Cardiac fibroblast (primary cell): ENCODE measurements at regions not wholly inside any gene's neighbourhood (a gene's known extent, or its start where the extent isn't known, plus 50 kb on each side); places are given as distances from the start of the nearest gene placed in this dataset.
A peak's percentile ranks its signal among the peaks of the same experiment; 100 is the strongest.

ENCODE experiments used
- DNase-seq, 2 donors: peaks; one replicate each; pipeline versions ENCODE4 v3.0.0 to v3.0.0-alpha.2; 2010; ENCODE audit warnings: low read depth in 2 of 2
- H3K4me3 ChIP-seq, 2 donors: replicated peaks in 1 of 2; 1 replicate in 1 of 2; 2 replicates in 1 of 2; pipeline ENCODE4 v1.5.1; 2011; ENCODE audit warnings: low read depth in 2 of 2, low read length in 2 of 2, mild to moderate bottlenecking in 2 of 2, moderate library complexity in 1 of 2
- CTCF ChIP-seq: IDR thresholded peaks from one replicate; pipeline ENCODE4 v1.5.1; 2011; ENCODE audit warnings: low read depth, mild to moderate bottlenecking, low read length, inconsistent platforms

DNA sequence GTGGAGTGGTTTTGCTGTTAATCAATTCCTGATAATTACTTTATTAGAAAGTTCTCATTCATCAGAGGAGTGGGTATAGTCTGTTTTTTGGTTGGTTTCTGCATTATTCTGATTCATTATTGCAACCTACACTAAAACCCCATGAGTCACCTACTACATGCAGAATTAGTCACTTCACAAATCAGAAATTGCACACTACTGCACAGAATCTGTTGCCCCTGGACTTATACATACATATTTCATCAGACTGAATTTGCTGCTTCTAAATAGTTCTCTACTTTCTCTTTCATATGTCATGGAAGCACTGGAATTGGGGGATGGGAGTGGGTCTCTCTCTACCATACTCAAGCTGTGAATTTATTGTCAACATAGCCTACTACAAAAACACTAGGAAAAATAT lies 585.1 kb downstream of the DNAH5 start:
- DNase-seq = peak in 1 of 2 donors; percentile 36
- TF ChIP-seq CTCF = no peak

DNA sequence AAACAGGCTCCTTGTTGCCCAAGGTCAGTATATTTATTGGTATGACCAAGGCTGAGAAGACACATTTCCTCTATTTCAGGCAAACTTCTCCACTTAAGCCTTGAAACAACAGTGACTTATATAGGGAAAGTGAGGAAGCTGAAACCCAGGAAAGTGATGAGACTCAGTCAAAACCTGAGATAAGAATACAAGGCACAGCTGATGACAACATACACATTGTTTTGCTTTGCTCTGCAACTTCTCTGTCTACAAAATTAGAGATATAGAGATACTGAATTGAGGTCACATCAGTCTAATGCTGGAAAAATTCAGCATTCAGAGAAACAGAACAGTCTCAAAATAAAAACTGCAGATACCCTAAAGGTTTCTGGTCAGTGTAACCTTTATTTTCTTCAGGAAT lies 586.1 kb downstream of the DNAH5 start:
- no peak overlapping the region for H3K4me3 ChIP-seq
- TF ChIP-seq CTCF = no peak
- DNase-seq = no peak

More for the DNA sequence above, 585.1 kb downstream of the DNAH5 start:
- H3K4me3 ChIP-seq = no peak overlapping the region

DNA sequence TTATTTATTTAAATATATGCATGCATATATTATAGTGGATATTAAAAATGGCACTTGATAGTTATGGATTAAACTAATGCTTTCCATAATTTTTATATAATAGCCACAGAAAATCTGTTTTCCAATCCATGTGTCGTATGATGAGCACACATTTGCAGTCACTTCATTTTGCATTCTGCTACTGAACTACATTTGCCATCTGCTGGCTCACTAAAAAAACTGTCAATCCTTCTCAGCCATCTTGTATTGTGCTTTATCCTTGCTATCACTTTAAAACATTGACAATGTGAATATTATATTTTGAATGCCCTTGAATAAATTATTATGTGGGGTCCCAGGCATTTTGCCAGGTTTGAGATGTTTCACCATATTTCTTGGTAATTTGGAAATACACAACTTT lies 586.6 kb downstream of the DNAH5 start:
- no peak for TF ChIP-seq CTCF
- DNase-seq = no peak
- no peak overlapping the region for H3K4me3 ChIP-seq

DNA sequence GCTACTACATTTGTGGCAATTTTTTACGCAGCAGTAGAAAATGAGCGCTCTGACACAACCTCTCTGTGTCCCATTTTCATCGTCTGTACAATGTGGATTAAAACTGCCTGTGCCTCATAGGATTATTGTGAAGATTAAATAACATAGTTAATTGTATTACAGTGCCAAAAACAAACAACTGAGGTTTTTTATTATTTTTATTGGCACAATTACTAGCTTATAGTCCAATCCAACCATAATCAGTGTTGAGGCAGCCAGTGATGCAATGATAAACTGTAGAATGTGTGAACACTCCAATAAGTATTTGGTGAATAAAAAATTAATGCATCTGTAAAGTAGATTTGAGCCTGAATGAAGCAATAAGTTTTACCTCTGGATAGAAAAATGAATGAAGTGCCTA lies 588.3 kb downstream of the DNAH5 start:
- TF ChIP-seq CTCF = no peak
- H3K4me3 ChIP-seq = no peak overlapping the region
- no peak for DNase-seq

DNA sequence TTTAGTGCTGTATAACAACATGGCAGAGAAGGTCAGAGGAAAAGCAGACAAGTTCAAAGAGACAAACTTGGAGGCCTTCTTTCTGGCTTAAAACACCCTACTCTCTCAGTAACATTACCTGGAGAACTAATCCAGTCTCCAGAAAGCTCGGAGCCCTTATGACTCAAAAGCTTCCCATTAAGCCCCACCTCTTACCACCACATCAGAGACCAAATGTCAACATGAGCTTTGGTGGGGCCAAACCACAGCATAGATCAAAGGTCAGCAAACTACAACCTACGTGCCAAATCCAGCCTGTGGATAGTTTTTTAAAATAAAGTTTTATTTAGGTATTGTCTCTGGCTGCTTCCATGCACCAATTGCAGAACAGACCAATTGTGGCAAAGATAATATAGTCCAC lies 589.9 kb downstream of the DNAH5 start:
- TF ChIP-seq CTCF = no peak
- DNase-seq = peak in 1 of 2 donors; percentile 12
- H3K4me3 ChIP-seq = no peak overlapping the region

DNA sequence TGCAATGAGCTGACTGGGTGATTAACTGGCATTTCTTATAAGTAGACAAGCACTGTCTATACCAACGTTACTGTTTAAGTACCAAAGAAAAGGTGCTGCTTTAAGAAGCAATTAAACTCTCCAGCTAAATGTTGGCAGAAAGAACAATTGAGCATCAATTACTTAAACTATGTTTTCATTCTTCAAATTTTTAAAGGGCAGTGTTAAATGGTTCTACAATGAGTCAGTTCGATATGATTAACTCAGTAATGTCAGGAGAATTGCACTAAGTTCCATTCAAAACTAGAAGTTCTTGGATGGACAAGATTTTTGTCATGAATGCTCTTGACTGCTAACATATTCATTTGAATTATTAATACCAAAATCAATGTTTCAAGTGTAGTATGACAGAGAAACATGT lies 593.7 kb downstream of the DNAH5 start:
- TF ChIP-seq CTCF = no peak
- DNase-seq = no peak
- H3K4me3 ChIP-seq = no peak overlapping the region

DNA sequence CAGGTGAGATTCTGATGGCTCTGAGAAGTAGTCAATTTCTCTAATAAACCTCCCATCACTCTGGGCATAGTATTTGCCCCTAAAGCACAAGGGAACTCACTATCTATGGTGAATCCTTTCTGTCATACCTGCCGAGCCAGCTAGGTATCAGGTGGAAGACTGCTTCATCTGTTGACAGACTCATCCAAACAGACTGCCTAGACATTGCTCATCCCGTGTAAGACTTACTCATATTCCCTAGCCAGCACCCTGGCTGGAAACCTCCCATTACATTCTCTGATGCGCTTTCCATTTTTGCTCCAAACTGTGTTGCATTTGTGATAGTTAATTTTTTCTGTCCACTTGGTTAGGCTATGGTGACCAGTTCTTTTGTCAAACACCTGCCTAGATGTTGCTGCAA lies 595.9 kb downstream of the DNAH5 start:
- TF ChIP-seq CTCF = no peak
- no peak overlapping the region for H3K4me3 ChIP-seq
- peak in 1 of 2 donors; percentile 10 for DNase-seq
